ENCODE measurements at regions not wholly inside any gene's neighbourhood (a gene's known extent, or its start where the extent isn't known, plus 50 kb on each side); places are given as distances from the start of the nearest gene placed in this dataset.

DNA sequence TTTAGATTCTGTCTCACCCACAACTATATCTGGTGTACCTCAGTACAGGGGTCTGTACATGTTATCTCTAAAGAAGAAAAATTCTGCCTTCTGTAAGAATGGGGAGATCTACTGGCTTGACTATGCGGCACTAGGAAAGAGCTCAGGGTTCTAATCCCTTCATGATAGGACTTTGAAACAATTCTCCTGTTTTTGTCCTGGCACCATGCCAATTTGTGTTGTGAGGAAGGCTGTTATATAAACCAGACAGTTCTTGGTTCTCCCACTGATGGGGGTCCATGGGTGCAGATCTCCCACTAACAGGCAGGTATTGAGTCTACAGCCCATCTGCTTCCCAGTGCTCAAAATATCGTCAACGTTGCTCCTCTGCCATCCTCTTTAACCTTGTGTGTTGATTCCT lies 883.7 kb downstream of the GALC start:
- no peak for DNase-seq
- ATAC-seq, result no peak
- intact Hi-C loops (cut with micrococcal nuclease), result no loop called here

DNA sequence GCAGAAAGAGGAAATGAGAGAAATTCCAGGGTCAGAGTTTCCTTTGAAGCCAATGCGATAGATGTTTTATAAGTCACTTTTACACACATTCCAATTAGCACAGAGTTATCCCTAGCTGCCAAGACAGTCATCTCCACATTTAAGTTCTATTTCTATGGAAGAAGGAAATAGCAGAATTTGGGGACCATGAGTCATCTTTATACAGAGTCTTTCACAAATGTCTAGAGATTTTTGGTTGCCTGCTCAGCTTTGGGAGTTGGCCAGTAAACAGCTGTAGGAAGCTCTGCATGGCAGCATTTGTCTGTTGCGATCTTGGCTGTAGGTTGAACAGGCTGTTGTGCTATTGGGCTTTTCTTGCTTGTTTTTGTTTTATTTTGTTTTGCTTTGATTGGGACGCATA lies 884.3 kb downstream of the GALC start:
- DNase-seq (no peak), ATAC-seq (no peak)
- intact Hi-C loops (cut with micrococcal nuclease), result no loop called here

DNA sequence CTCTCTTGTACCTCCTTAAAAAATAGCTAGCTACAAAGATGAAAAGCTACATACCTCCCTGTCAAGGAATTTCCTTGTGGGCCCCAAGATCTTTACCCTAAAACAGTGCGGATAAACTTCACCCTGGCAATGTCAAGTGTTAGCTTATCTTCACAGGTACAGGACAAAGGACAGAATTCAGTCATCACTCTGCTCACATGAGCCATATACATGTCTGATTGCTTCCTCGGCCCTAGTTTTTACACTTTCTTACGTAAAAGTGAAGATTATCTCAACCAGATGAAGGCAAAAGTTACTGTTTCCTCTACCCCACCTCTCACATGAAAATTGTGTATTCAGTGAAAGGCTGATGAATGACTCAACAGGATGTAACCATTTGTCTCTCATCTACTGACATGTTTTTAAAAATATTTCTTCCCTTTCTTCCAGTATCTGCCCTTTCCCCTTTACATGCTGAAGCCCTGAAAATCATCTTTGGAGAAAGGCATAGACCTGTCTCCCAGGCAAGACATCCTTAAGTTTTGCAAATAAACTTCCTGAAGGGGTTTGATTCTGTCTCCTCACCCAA lies 890.1 kb downstream of the GALC start:
- intact Hi-C loops (cut with micrococcal nuclease), result no loop called here
- no peak for DNase-seq
- no peak for ATAC-seq

- no peak for DNase-seq
- intact Hi-C loops (cut with micrococcal nuclease), result no loop called here
- no peak for ATAC-seq
Measured at GRCh38 chr14:87097015-87097414, 896.0 kb downstream of the GALC start.

GRCh38 chr14:87094913-87095312 lies 898.1 kb downstream of the GALC start:
- intact Hi-C loops (cut with micrococcal nuclease), result no loop called here
- ATAC-seq (no peak), DNase-seq (no peak)

DNA sequence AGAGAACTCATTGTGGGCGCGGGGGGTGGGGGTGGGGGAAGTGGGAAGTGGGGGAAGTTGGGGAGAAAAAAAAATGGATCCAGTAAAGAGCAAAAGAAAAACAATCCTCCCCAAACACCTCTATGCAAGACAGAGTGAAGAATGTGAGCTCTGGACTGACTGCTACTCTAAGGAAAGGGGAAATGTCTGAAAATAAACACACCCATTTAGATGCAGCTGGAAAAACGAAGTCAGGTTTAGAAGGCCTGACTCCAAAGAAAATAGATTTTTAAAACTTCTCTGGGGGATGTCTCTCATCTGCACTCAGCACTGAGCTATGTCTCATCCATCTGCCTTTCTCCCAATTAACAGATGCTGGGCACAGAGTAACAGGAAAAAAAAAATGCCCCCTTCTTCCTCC lies 904.4 kb downstream of the GALC start:
- DNase-seq (no peak), ATAC-seq (peak; percentile 64)
- intact Hi-C loops (cut with micrococcal nuclease), result no loop called here

DNA sequence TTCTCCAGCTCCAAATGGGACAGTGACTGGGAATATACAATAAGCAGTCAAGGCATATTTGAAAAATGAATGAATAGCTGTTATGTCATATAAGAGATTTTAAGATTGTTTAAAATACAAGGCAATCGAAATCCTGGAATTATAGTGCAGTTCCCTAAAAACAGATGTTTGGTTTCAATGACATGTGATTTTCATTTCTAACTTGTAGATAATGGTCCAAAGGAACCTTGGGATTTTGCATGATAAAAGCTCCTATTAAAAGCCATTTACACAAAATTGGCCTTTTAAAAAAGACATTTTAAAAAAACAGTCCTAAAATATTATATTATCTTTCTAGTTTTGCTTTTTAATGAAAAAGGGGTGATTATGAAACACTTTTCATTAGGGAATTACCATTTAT lies 905.1 kb downstream of the GALC start:
- ATAC-seq, result peak; percentile 46
- intact Hi-C loops (cut with micrococcal nuclease), result no loop called here
- no peak for DNase-seq

DNA sequence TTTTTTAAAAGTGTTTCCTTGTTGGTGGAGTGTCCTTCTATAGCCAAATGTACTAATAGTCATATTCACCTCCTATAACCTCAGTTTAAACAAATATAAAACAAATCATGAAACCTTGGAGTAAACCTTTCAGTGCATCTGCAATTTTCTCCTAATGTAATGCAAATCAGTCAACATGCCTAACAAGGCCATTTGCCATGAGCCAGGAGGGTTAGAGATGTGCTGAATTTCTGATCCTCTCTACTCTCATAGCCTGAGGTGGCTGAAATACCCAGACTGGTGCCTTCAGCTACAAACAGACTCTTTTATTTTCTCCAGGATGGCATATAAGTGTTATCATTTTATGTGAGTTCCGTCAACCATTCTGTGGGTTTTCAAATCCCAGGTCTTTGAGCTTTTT lies 908.1 kb downstream of the GALC start:
- no peak for DNase-seq
- intact Hi-C loops (cut with micrococcal nuclease), result no loop called here
- no peak for ATAC-seq

GRCh38 chr14:87082917-87083316 lies 910.1 kb downstream of the GALC start:
- intact Hi-C loops (cut with micrococcal nuclease), result no loop called here
- ATAC-seq (no peak), DNase-seq (no peak)

DNA sequence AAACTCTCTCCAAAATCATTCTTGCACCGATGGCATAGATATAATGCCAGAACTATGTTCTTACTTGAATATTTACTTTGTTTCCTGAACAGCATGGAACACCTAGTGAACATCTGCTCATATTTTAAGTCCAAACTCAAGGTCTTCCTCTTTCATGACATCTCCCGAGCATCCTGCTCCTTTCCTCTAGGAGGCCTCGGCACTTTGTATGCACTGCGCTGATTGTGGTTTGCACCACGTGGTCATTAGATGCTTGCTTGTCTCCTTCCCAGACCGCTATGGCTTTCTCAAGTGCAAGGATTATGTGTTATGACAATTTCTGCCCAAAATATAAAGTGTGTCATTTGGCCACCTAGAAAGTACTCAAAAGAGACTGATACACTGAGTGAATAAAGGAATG lies 912.0 kb downstream of the GALC start:
- intact Hi-C loops (cut with micrococcal nuclease), result no loop called here
- no peak for DNase-seq
- no peak for ATAC-seq

DNA sequence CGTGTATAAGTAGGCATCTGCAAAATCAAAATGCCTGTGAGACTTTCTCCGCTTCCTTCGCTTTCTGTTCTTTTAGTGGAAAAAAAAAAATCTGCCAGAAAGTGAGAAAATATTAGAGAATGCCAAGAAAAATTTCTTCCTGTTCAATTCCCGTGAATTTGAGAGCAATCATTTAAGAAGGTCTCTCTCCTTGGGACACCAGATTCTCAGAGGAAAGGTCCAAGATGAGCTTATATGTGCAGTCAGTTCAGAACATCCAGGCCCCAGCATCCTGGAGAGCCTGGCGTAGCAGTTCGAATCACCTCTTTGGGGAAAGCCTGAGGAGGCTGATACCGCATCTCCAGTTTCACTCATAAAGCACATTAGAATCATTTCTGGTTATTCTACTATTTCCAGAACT lies 912.8 kb downstream of the GALC start:
- ATAC-seq, result no peak
- intact Hi-C loops (cut with micrococcal nuclease), result no loop called here
- DNase-seq, result no peak

DNA sequence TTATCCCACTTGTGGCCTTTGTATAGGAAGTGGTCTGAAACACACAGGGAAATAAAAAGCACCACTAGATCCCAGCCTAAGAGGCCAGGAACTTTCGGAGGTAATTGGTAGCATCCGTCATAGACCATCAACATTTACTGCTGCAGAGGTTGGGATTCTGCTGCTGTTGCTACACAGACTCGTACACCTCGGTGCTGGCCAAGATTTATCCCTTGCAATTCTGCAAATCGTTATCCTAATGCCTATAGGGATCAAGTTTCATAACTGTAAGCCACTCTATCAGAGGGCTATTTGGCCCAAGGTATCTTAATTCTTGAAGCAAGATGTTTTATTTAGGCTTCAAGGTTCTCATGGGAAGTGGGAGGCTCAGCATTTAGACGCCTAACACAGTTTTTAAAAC lies 913.6 kb downstream of the GALC start:
- intact Hi-C loops (cut with micrococcal nuclease), result no loop called here
- no peak for DNase-seq
- ATAC-seq, result no peak

DNA sequence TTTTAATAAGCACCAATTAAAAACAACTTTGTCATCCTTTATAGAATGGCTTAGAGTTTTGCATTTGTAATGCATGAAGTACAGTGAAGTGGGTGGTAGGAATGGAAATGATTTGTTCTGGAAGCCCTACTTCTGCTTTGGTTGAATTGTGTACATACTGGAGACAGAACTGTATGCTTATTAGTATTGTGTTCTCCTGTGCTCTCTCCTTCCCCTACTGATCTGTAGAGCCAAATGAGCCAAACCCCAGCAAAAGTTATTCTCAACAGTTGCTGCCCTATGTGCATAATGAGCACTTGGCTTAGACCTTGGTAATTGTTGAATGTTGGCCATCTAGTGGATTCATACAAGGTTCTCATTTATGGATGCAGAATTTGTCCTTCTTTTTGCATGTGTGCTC lies 916.1 kb downstream of the GALC start:
- DNase-seq (no peak), ATAC-seq (no peak)
- intact Hi-C loops (cut with micrococcal nuclease), result no loop called here

- DNase-seq (no peak), ATAC-seq (no peak)
- intact Hi-C loops (cut with micrococcal nuclease), result no loop called here
Measured at GRCh38 chr14:87076146-87076545, 916.8 kb downstream of the GALC start.

DNA sequence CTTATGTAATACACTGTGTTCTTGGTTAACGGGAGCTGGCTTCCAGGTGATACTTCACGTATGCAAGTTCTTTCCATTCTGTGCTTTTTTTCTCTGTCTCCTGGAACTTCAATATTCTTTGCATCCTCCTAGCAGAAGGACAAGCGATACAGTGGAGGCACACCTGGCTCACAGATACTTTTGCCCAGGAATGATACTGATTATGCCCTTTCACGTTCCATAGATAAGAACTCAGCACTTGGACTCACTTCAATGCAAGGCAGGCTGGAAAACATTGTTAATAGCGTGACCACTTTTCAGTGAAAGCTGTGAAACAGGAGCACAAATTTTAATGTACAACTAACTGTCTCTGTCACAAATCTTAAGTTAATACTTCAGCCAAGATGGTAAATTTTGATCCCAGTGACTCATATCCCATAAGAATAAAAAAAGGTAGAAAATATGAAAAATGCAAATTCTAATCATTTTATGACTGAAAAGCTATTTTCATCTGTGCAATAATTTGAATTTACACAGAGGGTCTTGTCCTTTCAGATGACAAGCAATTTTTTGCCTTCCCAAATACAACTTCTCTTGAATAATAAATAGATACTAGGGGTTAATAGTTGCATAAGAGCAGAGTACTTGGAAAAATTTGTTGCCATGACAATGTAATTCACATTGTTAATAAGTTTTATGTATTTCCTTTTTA lies 919.0 kb downstream of the GALC start:
- intact Hi-C loops (cut with micrococcal nuclease), result no loop called here
- no peak for DNase-seq
- ATAC-seq, result no peak

DNA sequence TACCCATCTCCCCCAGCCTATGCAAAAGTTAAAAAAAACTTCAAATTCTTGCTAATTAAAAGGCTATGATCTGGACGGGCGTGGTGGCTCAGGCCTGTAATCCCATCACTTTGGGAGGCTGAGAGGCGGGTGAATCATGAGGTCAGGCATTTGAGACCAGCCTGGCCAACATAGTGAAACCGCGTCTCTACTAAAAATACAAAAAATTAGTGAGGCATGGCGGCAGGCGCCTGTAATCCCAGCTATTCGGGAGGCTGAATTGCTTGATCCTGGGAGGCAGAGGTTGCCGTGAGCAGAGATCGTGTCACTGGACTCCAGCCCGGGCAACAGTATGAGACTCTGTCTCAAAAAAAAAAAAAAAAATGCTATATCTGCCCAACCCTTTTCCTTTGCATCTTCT lies 925.4 kb downstream of the GALC start:
- intact Hi-C loops (cut with micrococcal nuclease), result no loop called here
- DNase-seq (no peak), ATAC-seq (no peak)

GRCh38 chr14:87067061-87067460 lies 925.9 kb downstream of the GALC start:
- no peak for DNase-seq
- intact Hi-C loops (cut with micrococcal nuclease), result no loop called here
- no peak for ATAC-seq

- intact Hi-C loops (cut with micrococcal nuclease), result no loop called here
- ATAC-seq, result no peak
- DNase-seq, result no peak
Measured at GRCh38 chr14:87066221-87066817, 926.7 kb downstream of the GALC start.

DNA sequence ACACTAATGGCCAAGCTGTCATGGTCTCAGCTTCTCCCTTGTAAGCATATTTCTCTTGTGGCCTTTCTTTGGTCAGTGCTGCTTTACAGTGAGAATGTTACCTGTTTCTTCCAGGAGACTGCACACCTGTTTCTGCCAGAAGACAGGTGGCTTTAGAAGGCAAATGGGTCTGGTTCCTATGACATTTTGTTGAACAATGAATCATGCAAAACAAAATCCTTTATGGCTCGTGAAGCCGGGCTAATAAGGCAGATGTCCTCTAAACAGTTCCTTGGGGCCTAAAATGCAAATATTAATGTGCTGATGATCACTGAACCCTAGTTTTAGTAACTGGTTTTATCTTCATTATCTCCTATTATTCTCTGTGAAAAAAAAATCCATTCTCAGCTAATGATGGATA lies 927.6 kb downstream of the GALC start:
- intact Hi-C loops (cut with micrococcal nuclease), result no loop called here
- ATAC-seq (no peak), DNase-seq (no peak)

GRCh38 chr14:87063181-87063580 lies 929.8 kb downstream of the GALC start:
- ATAC-seq (no peak), DNase-seq (no peak)
- intact Hi-C loops (cut with micrococcal nuclease), result no loop called here

GRCh38 chr14:87060405-87060804 lies 932.6 kb downstream of the GALC start:
- ATAC-seq, result no peak
- DNase-seq, result no peak
- intact Hi-C loops (cut with micrococcal nuclease), result no loop called here
